Nephron (organoid): ENCODE measurements at regions not wholly inside any gene's neighbourhood (a gene's known extent, or its start where the extent isn't known, plus 50 kb on each side); places are given as distances from the start of the nearest gene placed in this dataset.
A peak's percentile ranks its signal among the peaks of the same experiment; 100 is the strongest.

Experiments
- H3K27ac Mint-ChIP-seq, 3 experiments: 2 replicates each; pipeline ENCODE4 v1.8.0; 2020; ENCODE audit warnings: mixed read lengths in 3 of 3, mild to moderate bottlenecking in 2 of 3, moderate library complexity in 1 of 3
- H3K27me3 Mint-ChIP-seq: 2 replicates; pipeline ENCODE4 v1.8.0; 2021; ENCODE audit warnings: low read depth, mild to moderate bottlenecking, moderate library complexity, mixed read lengths
- H3K36me3 Mint-ChIP-seq: 2 replicates; pipeline ENCODE4 v1.8.0; 2020; ENCODE audit warnings: low read depth, mixed read lengths
- H3K4me1 Mint-ChIP-seq: 2 replicates; pipeline ENCODE4 v1.8.0; 2020; ENCODE audit warnings: mixed read lengths
- H3K4me3 Mint-ChIP-seq, 3 experiments: 2 replicates each; pipeline ENCODE4 v1.8.0; 2020; ENCODE audit warnings: mild to moderate bottlenecking in 3 of 3, mixed read lengths in 3 of 3, moderate library complexity in 2 of 3
- H3K9me3 Mint-ChIP-seq: 2 replicates; pipeline ENCODE4 v1.8.0; 2020; ENCODE audit warnings: mixed read lengths
- CTCF ChIP-seq, 3 experiments: fragments of 200-600 bp; sonication (generic); IDR thresholded peaks; one replicate each; pipeline ENCODE4 v1.5.0; 2021; ENCODE audit warnings: antibody characterized with exemption in 3 of 3; ENCODE audit not compliant: unreplicated experiment in 3 of 3

- Mint-ChIP-seq H3K27ac (no peak overlapping the region), H3K27me3 (no peaks in the 10 kb centered on the region), H3K36me3 (no peaks in the 10 kb centered on the region), H3K9me3 (peaks cover 3% of the 10 kb centered on the region), H3K4me1 (peaks cover 27% of the 10 kb centered on the region), H3K4me3 (no peak overlapping the region)
- no peak for TF ChIP-seq CTCF (IDR thresholded peaks at IDR 0.05; ENCODE audit: unreplicated experiment in 3 of 3)
Observed at GRCh38 chr1:82820816-82821215, 1020.1 kb downstream of the ADGRL2 start.

- Mint-ChIP-seq H3K9me3 (peaks cover 3% of the 10 kb centered on the region), H3K4me1 (peaks cover 26% of the 10 kb centered on the region), H3K27ac (peak overlapping the region in 1 of 3 experiments; percentile 6), H3K36me3 (no peaks in the 10 kb centered on the region), H3K27me3 (no peaks in the 10 kb centered on the region), H3K4me3 (no peak overlapping the region)
- no peak for TF ChIP-seq CTCF (IDR thresholded peaks at IDR 0.05; ENCODE audit: unreplicated experiment in 3 of 3)
Observed at GRCh38 chr1:82819234-82819633, 1018.5 kb downstream of the ADGRL2 start.

GRCh38 chr1:82818586-82818985 lies 1017.9 kb downstream of the ADGRL2 start:
- H3K4me1 Mint-ChIP-seq = peaks cover 20% of the 10 kb centered on the region
- no peak overlapping the region for H3K27ac Mint-ChIP-seq
- H3K9me3 Mint-ChIP-seq = peaks cover 3% of the 10 kb centered on the region
- TF ChIP-seq CTCF (IDR thresholded peaks at IDR 0.05; ENCODE audit: unreplicated experiment in 3 of 3) = no peak
- H3K4me3 Mint-ChIP-seq = no peak overlapping the region
- no peaks in the 10 kb centered on the region for H3K36me3 Mint-ChIP-seq
- no peaks in the 10 kb centered on the region for H3K27me3 Mint-ChIP-seq

GRCh38 chr1:82813386-82813785 lies 1012.7 kb downstream of the ADGRL2 start:
- H3K4me1 Mint-ChIP-seq = peaks cover 8% of the 10 kb centered on the region
- no peak overlapping the region for H3K4me3 Mint-ChIP-seq
- no peaks in the 10 kb centered on the region for H3K27me3 Mint-ChIP-seq
- peaks cover 3% of the 10 kb centered on the region for H3K9me3 Mint-ChIP-seq
- TF ChIP-seq CTCF (IDR thresholded peaks at IDR 0.05; ENCODE audit: unreplicated experiment in 3 of 3) = no peak
- H3K27ac Mint-ChIP-seq = no peak overlapping the region
- no peaks in the 10 kb centered on the region for H3K36me3 Mint-ChIP-seq

GRCh38 chr1:82810601-82811000 lies 1009.9 kb downstream of the ADGRL2 start:
- no peaks in the 10 kb centered on the region for H3K9me3 Mint-ChIP-seq
- H3K36me3 Mint-ChIP-seq = no peaks in the 10 kb centered on the region
- no peak overlapping the region for H3K4me3 Mint-ChIP-seq
- no peak for TF ChIP-seq CTCF (IDR thresholded peaks at IDR 0.05; ENCODE audit: unreplicated experiment in 3 of 3)
- H3K27me3 Mint-ChIP-seq = no peaks in the 10 kb centered on the region
- H3K27ac Mint-ChIP-seq = no peak overlapping the region
- peaks cover 8% of the 10 kb centered on the region for H3K4me1 Mint-ChIP-seq

GRCh38 chr1:82807563-82807962 lies 1006.8 kb downstream of the ADGRL2 start:
- no peak for TF ChIP-seq CTCF (IDR thresholded peaks at IDR 0.05; ENCODE audit: unreplicated experiment in 3 of 3)
- H3K4me3 Mint-ChIP-seq = no peak overlapping the region
- H3K9me3 Mint-ChIP-seq = no peaks in the 10 kb centered on the region
- no peak overlapping the region for H3K27ac Mint-ChIP-seq
- H3K36me3 Mint-ChIP-seq = no peaks in the 10 kb centered on the region
- peaks cover 3% of the 10 kb centered on the region for H3K4me1 Mint-ChIP-seq
- peaks cover 3% of the 10 kb centered on the region for H3K27me3 Mint-ChIP-seq
